H1 (cell line): ENCODE measurements at regions not wholly inside any gene's neighbourhood (a gene's known extent, or its start where the extent isn't known, plus 50 kb on each side); places are given as distances from the start of the nearest gene placed in this dataset.

Source experiments
- CTCF ChIA-PET: fragments of 300-600 bp; sonication (Branson Sonifier 250); formaldehyde crosslinking; loops from one replicate; lab custom pipeline; 2021; ENCODE audit not compliant: partially characterized antibody; lab: Charles Lee
- POLR2A ChIA-PET: fragments of 300-600 bp; sonication (Branson Sonifier 250); formaldehyde crosslinking; loops from one replicate; lab custom pipeline; 2021; ENCODE audit warnings: inconsistent platforms; ENCODE audit not compliant: partially characterized antibody; lab: Charles Lee
- DNase-seq, 2 experiments: peaks; one replicate each; pipeline versions ENCODE4 v3.0.0 to v3.0.0-alpha.2; 2010 to 2022; ENCODE audit warnings: low spot score in 2 of 2, low read depth in 1 of 2, mixed read lengths in 1 of 2
- FAIRE-seq: peaks from 2 replicates; lab custom pipeline; 2011; peaks lifted over from hg19 to GRCh38; lab: Jason Lieb, UNC
- H2AFZ ChIP-seq: 2 replicates; pipeline ENCODE4 v1.8.1; 2012; ENCODE audit warnings: low read length, inconsistent platforms
- H2AK5ac ChIP-seq: 2 replicates; pipeline ENCODE4 v1.6.1; 2013; ENCODE audit warnings: low read depth, low read length
- H2BK120ac ChIP-seq: replicated peaks from 2 replicates; pipeline ENCODE3; 2013; ENCODE audit warnings: low read depth, low read length, inconsistent platforms
- H2BK12ac ChIP-seq: 2 replicates; pipeline ENCODE4 v1.6.1; 2013; ENCODE audit warnings: low read depth, low read length
- H2BK15ac ChIP-seq: 2 replicates; pipeline ENCODE4 v1.6.1; 2013; ENCODE audit warnings: low read length
- H2BK20ac ChIP-seq: 2 replicates; pipeline ENCODE4 v1.6.1; 2013; ENCODE audit warnings: low read length
- H2BK5ac ChIP-seq: 2 replicates; pipeline ENCODE4 v1.6.1; 2013; ENCODE audit warnings: low read depth, low read length
- H3K14ac ChIP-seq: 2 replicates; pipeline ENCODE4 v1.6.1; 2013; ENCODE audit warnings: inconsistent platforms; ENCODE audit not compliant: insufficient read length
- H3K18ac ChIP-seq: 2 replicates; pipeline ENCODE4 v1.6.1; 2013; ENCODE audit warnings: low read length; ENCODE audit errors: extremely low read depth
- H3K23ac ChIP-seq: 2 replicates; pipeline ENCODE4 v1.6.1; 2013; ENCODE audit warnings: inconsistent platforms; ENCODE audit not compliant: insufficient read length
- H3K23me2 ChIP-seq: 2 replicates; pipeline ENCODE4 v1.6.1; 2013; ENCODE audit warnings: low read depth, low read length
- H3K27ac ChIP-seq: 2 replicates; pipeline ENCODE4 v1.6.1; 2011; ENCODE audit warnings: low read depth, low read length, inconsistent platforms
- H3K27me3 ChIP-seq, 4 experiments: replicated peaks in 1 of 4; 1 replicate in 1 of 4; 2 replicates in 3 of 4; pipeline versions ENCODE4 v1.6.1 to v1.8.1; 2011 to 2013; ENCODE audit warnings: low read length in 3 of 4, mild to moderate bottlenecking in 3 of 4, inconsistent platforms in 2 of 4, mixed read lengths in 2 of 4, moderate library complexity in 1 of 4; ENCODE audit not compliant: control insufficient read depth in 3 of 4, insufficient read depth in 3 of 4; ENCODE audit errors: extremely low read depth in 1 of 4
- H3K36me3 ChIP-seq, 4 experiments: 2 replicates each; pipeline versions ENCODE4 v1.6.1 to v1.8.1; 2011 to 2013; ENCODE audit warnings: mild to moderate bottlenecking in 4 of 4, low read length in 3 of 4, moderate library complexity in 2 of 4, control low read depth in 1 of 4, inconsistent platforms in 1 of 4; ENCODE audit not compliant: insufficient read depth in 4 of 4, control insufficient read depth in 2 of 4
- H3K4ac ChIP-seq: replicated peaks from 2 replicates; pipeline ENCODE3; 2013; ENCODE audit warnings: low read length, low read depth, mixed read lengths, inconsistent platforms; ENCODE audit not compliant: insufficient read length
- H3K4me1 ChIP-seq, 4 experiments: replicated peaks in 1 of 4; 1 replicate in 1 of 4; 2 replicates in 3 of 4; pipeline versions ENCODE4 v1.6.1 to v1.8.1; 2011 to 2013; ENCODE audit warnings: low read length in 3 of 4, inconsistent platforms in 2 of 4, mixed read lengths in 1 of 4; ENCODE audit not compliant: insufficient read depth in 4 of 4, control insufficient read depth in 3 of 4
- H3K4me2 ChIP-seq, 2 experiments: 2 replicates each; pipeline versions ENCODE4 v1.6.1 to v1.8.1; 2011 to 2013; ENCODE audit warnings: low read depth in 2 of 2, low read length in 2 of 2, control low read depth in 1 of 2, inconsistent platforms in 1 of 2, mild to moderate bottlenecking in 1 of 2; ENCODE audit not compliant: insufficient read depth in 1 of 2
- H3K4me3 ChIP-seq, 4 experiments: fragments of 200-600, 300-600 bp in 1 of 4; sonication (generic), shearing (Covaris generic), sonication (Bioruptor Twin) in 1 of 4; 2 replicates each; pipeline versions ENCODE4 v1.5.1 to v1.8.1; 2011 to 2016; ENCODE audit warnings: low read length in 4 of 4, low read depth in 3 of 4, control low read depth in 2 of 4, inconsistent platforms in 2 of 4, mild to moderate bottlenecking in 2 of 4, mixed read lengths in 1 of 4, moderate library complexity in 1 of 4; ENCODE audit not compliant: insufficient read depth in 2 of 4; ENCODE audit errors: extremely low read depth in 1 of 4
- H3K56ac ChIP-seq: replicated peaks from 2 replicates; pipeline ENCODE3; 2013; ENCODE audit warnings: low read depth, mild to moderate bottlenecking, mixed read lengths, low read length, inconsistent platforms; ENCODE audit not compliant: insufficient read length
- H3K79me1 ChIP-seq: 2 replicates; pipeline ENCODE4 v1.6.1; 2013; ENCODE audit warnings: low read depth, low read length, control low read depth
- H3K79me2 ChIP-seq, 2 experiments: 2 replicates each; pipeline versions ENCODE4 v1.6.1 to v1.8.1; 2012 to 2013; ENCODE audit warnings: low read length in 2 of 2, mild to moderate bottlenecking in 2 of 2, inconsistent platforms in 1 of 2; ENCODE audit not compliant: insufficient read depth in 2 of 2, control insufficient read depth in 1 of 2
- H3K9ac ChIP-seq, 4 experiments: replicated peaks in 1 of 4; 1 replicate in 1 of 4; 2 replicates in 3 of 4; pipeline versions ENCODE4 v1.6.1 to v1.8.1; 2011 to 2013; ENCODE audit warnings: low read depth in 3 of 4, low read length in 3 of 4, control low read depth in 2 of 4, mild to moderate bottlenecking in 2 of 4, moderate library complexity in 2 of 4, inconsistent platforms in 1 of 4; ENCODE audit errors: extremely low read depth in 1 of 4
- H3K9me3 ChIP-seq, 2 experiments: 2 replicates each; pipeline versions ENCODE4 v1.6.1 to v1.8.1; 2012 to 2013; ENCODE audit warnings: mild to moderate bottlenecking in 2 of 2, moderate library complexity in 2 of 2, control low read depth in 1 of 2, inconsistent platforms in 1 of 2, low read depth in 1 of 2, low read length in 1 of 2, mixed read lengths in 1 of 2; ENCODE audit not compliant: insufficient read depth in 2 of 2
- H4K20me1 ChIP-seq, 2 experiments: replicated peaks in 1 of 2; 2 replicates each; pipeline versions ENCODE3 to v1.8.1; 2011 to 2013; ENCODE audit warnings: inconsistent platforms in 2 of 2, low read length in 2 of 2, mild to moderate bottlenecking in 1 of 2; ENCODE audit not compliant: insufficient read depth in 2 of 2, control insufficient read depth in 1 of 2
- H4K5ac ChIP-seq: 2 replicates; pipeline ENCODE4 v1.6.1; 2013; ENCODE audit warnings: low read length, low read depth, mixed read lengths, inconsistent platforms; ENCODE audit not compliant: insufficient read length
- H4K8ac ChIP-seq: 2 replicates; pipeline ENCODE4 v1.8.0; 2013; ENCODE audit warnings: mild to moderate bottlenecking, moderate library complexity, low read length, inconsistent platforms; ENCODE audit not compliant: insufficient read depth; ENCODE audit errors: extremely low read depth
- H4K91ac ChIP-seq: replicated peaks from 2 replicates; pipeline ENCODE3; 2013; ENCODE audit warnings: low read length, mixed read lengths, inconsistent platforms; ENCODE audit not compliant: insufficient read length
- CHD1 ChIP-seq: IDR thresholded peaks from 2 replicates; pipeline ENCODE4 v1.6.1; 2012; ENCODE audit warnings: low read depth, low read length, improper control_type of control experiment
- CTBP2 ChIP-seq: IDR thresholded peaks from 2 replicates; pipeline ENCODE4 v1.7.0; 2011; ENCODE audit warnings: borderline replicate concordance, mild to moderate bottlenecking, moderate library complexity, mixed read lengths, low read length; ENCODE audit not compliant: insufficient read depth, insufficient read length
- FOSL1 ChIP-seq: IDR thresholded peaks from 2 replicates; pipeline ENCODE4 v1.6.1; 2011; ENCODE audit warnings: mild to moderate bottlenecking, low read depth, low read length, moderate library complexity; ENCODE audit not compliant: insufficient read depth
- KDM5A ChIP-seq: fragments of 200-600 bp; IDR thresholded peaks from 2 replicates; pipeline ENCODE4 v1.7.1; 2012; ENCODE audit warnings: mild to moderate bottlenecking, low read length, inconsistent platforms, mixed read lengths
- NANOG ChIP-seq: IDR thresholded peaks from 2 replicates; pipeline ENCODE4 v1.6.1; 2011; ENCODE audit warnings: low read length, low read depth, mild to moderate bottlenecking, inconsistent platforms; ENCODE audit not compliant: insufficient read depth, poor library complexity, severe bottlenecking
- RAD21 ChIP-seq, 2 experiments: IDR thresholded peaks in 1 of 2; conservative IDR thresholded peaks in 1 of 2; 2 replicates each; pipeline ENCODE4 v1.6.1; 2011; ENCODE audit warnings: low read depth in 2 of 2, low read length in 2 of 2, improper control_type of control experiment in 1 of 2, inconsistent platforms in 1 of 2, mild to moderate bottlenecking in 1 of 2, moderate library complexity in 1 of 2
- RBBP5 ChIP-seq: IDR thresholded peaks from 2 replicates; pipeline ENCODE4 v1.7.1; 2012; ENCODE audit warnings: low read depth, mild to moderate bottlenecking, inconsistent platforms, low read length, moderate library complexity, borderline replicate concordance
- SIN3A ChIP-seq, 2 experiments: IDR thresholded peaks in 1 of 2; conservative IDR thresholded peaks in 1 of 2; 2 replicates each; pipeline ENCODE4 v1.6.1; 2011 to 2012; ENCODE audit warnings: low read length in 2 of 2, improper control_type of control experiment in 1 of 2, low read depth in 1 of 2, mild to moderate bottlenecking in 1 of 2
- TCF12 ChIP-seq: IDR thresholded peaks from 2 replicates; pipeline ENCODE4 v1.6.1; 2011; ENCODE audit warnings: low read depth, mild to moderate bottlenecking, low read length
- WGBS, 2 experiments: shearing (Covaris generic) in 1 of 2; methylation state at CpG; one replicate each; pipeline versions ENCODE4 v1.1.6 to v1.1.7; 2013 to 2015; ENCODE audit warnings: low lambda C conversion rate in 2 of 2, mixed read lengths in 2 of 2, inconsistent platforms in 1 of 2, low coverage in 1 of 2, missing lambda C conversion rate in 1 of 2; ENCODE audit not compliant: insufficient replicate concordance in 2 of 2, insufficient coverage in 1 of 2, insufficient read length in 1 of 2; ENCODE audit errors: extremely low coverage in 1 of 2, missing lambda C conversion rate in 1 of 2; 5-methylcytosine and 5-hydroxymethylcytosine counted together
- TF ChIP-seq, protein P1 (sequence below), 3 experiments: IDR thresholded peaks; 1 replicate in 2 of 3; 2 replicates in 1 of 3; pipeline versions ENCODE4 v1.5.1 to v1.6.1; 2011; ENCODE audit warnings: low read length in 3 of 3, mild to moderate bottlenecking in 3 of 3, inconsistent platforms in 2 of 3, low read depth in 1 of 3, moderate library complexity in 1 of 3; ENCODE audit not compliant: insufficient read depth in 1 of 3; ENCODE audit errors: control extremely low read depth in 1 of 3

GRCh38 chr7:25998499-25998898, 153.5 kb upstream of the NFE2L3 start:
- Histone ChIP-seq H3K27ac (no peak overlapping the region), H2BK20ac (no peak overlapping the region), H3K4me2 (no peak overlapping the region), H3K14ac (no peak overlapping the region), H3K4me1 (no peaks in the 10 kb centered on the region), H2BK12ac (no peak overlapping the region), H2BK5ac (no peak overlapping the region), H3K9ac (no peak overlapping the region), H2AFZ (no peak overlapping the region), H3K36me3 (no peaks in the 10 kb centered on the region), H3K23me2 (no peaks in the 10 kb centered on the region), H4K20me1 (no peaks in the 10 kb centered on the region), H4K91ac (no peak overlapping the region), H2AK5ac (no peak overlapping the region), H3K4ac (no peak overlapping the region), H3K18ac (no peak overlapping the region), H4K5ac (no peak overlapping the region), H2BK120ac (no peak overlapping the region), H3K9me3 (no peaks in the 10 kb centered on the region), H3K4me3 (no peak overlapping the region), H3K23ac (no peak overlapping the region), H3K79me1 (no peaks in the 10 kb centered on the region), H3K27me3 (no peaks in the 10 kb centered on the region), H4K8ac (no peak overlapping the region), H3K79me2 (no peaks in the 10 kb centered on the region), H2BK15ac (no peak overlapping the region), H3K56ac (no peak overlapping the region)
- CTCF ChIA-PET = interaction anchor here (0.6 to 3.0 kb wide), 5 partner anchors 10 to 168 kb away, joined by 3 to 9 read pairs (median 3); no protein-coding TSS in a partner anchor
- 95% methylated on average over 9 of the region's 9 CpGs; no CpG with 5 or more reads in 1 of the 2 experiments for WGBS, 2 experiments
- no peak for DNase-seq
- FAIRE-seq = no peak
- POLR2A ChIA-PET = interaction anchor here (1.6 kb wide), 1 partner anchor 189 kb away, joined by 4 read pairs; no protein-coding TSS in a partner anchor
- TF ChIP-seq NANOG (no peak), FOSL1 (no peak), RAD21 (IDR thresholded peaks at IDR 0.05 in 1 of 2, conservative IDR thresholded peaks at IDR 0.05 in 1 of 2; ENCODE audit: low read depth in 2 of 2, low read length in 2 of 2) (no peak), CHD1 (no peak), TCF12 (no peak), KDM5A (no peak), CTBP2 (no peak), RBBP5 (no peak), SIN3A (conservative IDR thresholded peaks at IDR 0.05 in 1 of 2, IDR thresholded peaks at IDR 0.05 in 1 of 2; ENCODE audit: low read depth in 1 of 2, low read length in 2 of 2) (no peak)
- TF ChIP-seq, protein P1, sequence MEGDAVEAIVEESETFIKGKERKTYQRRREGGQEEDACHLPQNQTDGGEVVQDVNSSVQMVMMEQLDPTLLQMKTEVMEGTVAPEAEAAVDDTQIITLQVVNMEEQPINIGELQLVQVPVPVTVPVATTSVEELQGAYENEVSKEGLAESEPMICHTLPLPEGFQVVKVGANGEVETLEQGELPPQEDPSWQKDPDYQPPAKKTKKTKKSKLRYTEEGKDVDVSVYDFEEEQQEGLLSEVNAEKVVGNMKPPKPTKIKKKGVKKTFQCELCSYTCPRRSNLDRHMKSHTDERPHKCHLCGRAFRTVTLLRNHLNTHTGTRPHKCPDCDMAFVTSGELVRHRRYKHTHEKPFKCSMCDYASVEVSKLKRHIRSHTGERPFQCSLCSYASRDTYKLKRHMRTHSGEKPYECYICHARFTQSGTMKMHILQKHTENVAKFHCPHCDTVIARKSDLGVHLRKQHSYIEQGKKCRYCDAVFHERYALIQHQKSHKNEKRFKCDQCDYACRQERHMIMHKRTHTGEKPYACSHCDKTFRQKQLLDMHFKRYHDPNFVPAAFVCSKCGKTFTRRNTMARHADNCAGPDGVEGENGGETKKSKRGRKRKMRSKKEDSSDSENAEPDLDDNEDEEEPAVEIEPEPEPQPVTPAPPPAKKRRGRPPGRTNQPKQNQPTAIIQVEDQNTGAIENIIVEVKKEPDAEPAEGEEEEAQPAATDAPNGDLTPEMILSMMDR (IDR thresholded peaks at IDR 0.05; ENCODE audit: control extremely low read depth in 1 of 3, insufficient read depth in 1 of 3, low read depth in 1 of 3, low read length in 3 of 3) = no peak
